ENCODE measurements at regions not wholly inside any gene's neighbourhood (a gene's known extent, or its start where the extent isn't known, plus 50 kb on each side); places are given as distances from the start of the nearest gene placed in this dataset.

DNA sequence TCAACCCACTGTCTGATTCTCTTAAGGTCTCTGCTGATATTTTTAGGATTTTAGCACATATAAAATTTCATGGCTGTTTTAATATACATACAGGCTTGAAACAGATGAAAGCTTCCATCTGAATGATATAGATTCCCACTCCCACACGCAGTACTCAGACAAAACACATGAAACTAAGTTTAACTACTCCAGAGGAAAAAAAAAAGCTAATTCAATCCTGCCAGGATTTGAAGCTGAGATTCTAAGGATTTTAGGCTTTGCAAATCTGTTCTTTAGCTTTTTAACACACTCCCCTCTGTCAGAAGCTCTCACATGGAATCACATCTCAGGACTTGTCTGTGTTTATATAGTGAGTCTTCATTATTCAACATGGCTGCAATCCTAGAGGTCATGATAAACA is 217.3 kb downstream of the BCAT1 start:
- H3K27me3 ChIP-seq (ENCODE audit: control insufficient read depth in 2 of 2, insufficient read depth in 2 of 2, low read length in 2 of 2), result no peaks in the 10 kb centered on the region
- no peaks in the 10 kb centered on the region for H3K4me1 ChIP-seq (replicated peaks in 1 of 2; ENCODE audit: control insufficient read depth in 2 of 2, insufficient read depth in 2 of 2, low read length in 2 of 2)
- H3K9ac ChIP-seq (ENCODE audit: insufficient read depth in 1 of 2, low read depth in 2 of 2, low read length in 2 of 2), result no peak overlapping the region
- no peaks in the 10 kb centered on the region for H3K79me2 ChIP-seq (ENCODE audit: control insufficient read depth, insufficient read depth, low read length)
- H3K4me2 ChIP-seq (ENCODE audit: insufficient read depth, low read length), result no peak overlapping the region
- TF ChIP-seq MXI1 (IDR thresholded peaks at IDR 0.05; ENCODE audit: low read depth, low read length) (no peak), NR3C1 (CRISPR knock-in tag; IDR thresholded peaks at IDR 0.05) (no peak), TCFL5 (CRISPR knock-in tag; conservative IDR thresholded peaks at IDR 0.05) (no peak), ZNF316 (IDR thresholded peaks at IDR 0.05) (no peak), SNIP1 (IDR thresholded peaks at IDR 0.05; ENCODE audit: low read depth) (no peak), CBX8 (IDR thresholded peaks at IDR 0.05; ENCODE audit: borderline replicate concordance, extremely low read depth, low read depth, low read length, poor library complexity, severe bottlenecking) (no peak), ZNF165 (CRISPR knock-in tag; IDR thresholded peaks at IDR 0.05; ENCODE audit: borderline replicate concordance) (no peak), ZNF79 (CRISPR knock-in tag; IDR thresholded peaks at IDR 0.05; ENCODE audit: low read depth) (no peak), TAL1 (IDR thresholded peaks at IDR 0.05) (no peak)
- TF ChIP-seq, protein P1, sequence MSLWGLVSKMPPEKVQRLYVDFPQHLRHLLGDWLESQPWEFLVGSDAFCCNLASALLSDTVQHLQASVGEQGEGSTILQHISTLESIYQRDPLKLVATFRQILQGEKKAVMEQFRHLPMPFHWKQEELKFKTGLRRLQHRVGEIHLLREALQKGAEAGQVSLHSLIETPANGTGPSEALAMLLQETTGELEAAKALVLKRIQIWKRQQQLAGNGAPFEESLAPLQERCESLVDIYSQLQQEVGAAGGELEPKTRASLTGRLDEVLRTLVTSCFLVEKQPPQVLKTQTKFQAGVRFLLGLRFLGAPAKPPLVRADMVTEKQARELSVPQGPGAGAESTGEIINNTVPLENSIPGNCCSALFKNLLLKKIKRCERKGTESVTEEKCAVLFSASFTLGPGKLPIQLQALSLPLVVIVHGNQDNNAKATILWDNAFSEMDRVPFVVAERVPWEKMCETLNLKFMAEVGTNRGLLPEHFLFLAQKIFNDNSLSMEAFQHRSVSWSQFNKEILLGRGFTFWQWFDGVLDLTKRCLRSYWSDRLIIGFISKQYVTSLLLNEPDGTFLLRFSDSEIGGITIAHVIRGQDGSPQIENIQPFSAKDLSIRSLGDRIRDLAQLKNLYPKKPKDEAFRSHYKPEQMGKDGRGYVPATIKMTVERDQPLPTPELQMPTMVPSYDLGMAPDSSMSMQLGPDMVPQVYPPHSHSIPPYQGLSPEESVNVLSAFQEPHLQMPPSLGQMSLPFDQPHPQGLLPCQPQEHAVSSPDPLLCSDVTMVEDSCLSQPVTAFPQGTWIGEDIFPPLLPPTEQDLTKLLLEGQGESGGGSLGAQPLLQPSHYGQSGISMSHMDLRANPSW (CRISPR knock-in tag; IDR thresholded peaks at IDR 0.05), result no peak
- H3K9me3 ChIP-seq (replicated peaks; ENCODE audit: control insufficient read depth, insufficient read depth, low read depth, low read length), result no peaks in the 10 kb centered on the region
- no peaks in the 10 kb centered on the region for H3K9me1 ChIP-seq (ENCODE audit: control insufficient read depth, insufficient read depth, low read length)
- DNase-seq (ENCODE audit: extremely low read depth in 1 of 4, low spot score in 3 of 4) (no peak), ATAC-seq (no peak), FAIRE-seq (no peak)
- no peak overlapping the region for H3K4me3 ChIP-seq
- no peak overlapping the region for H2AFZ ChIP-seq (ENCODE audit: low read depth, low read length)
- BruUV-seq (replicated peaks), result no TSS peak
- intact Hi-C loops (cut with micrococcal nuclease), result no loop called here
- in situ Hi-C loops (cut with MboI), result no loop called here
- H4K20me1 ChIP-seq (replicated peaks; ENCODE audit: control insufficient read depth, insufficient read depth, low read length), result no peaks in the 10 kb centered on the region
- WGBS (ENCODE audit: insufficient coverage, low coverage, missing lambda C conversion rate), result 6% methylated on average over 1 of the region's 1 CpG
- no peaks in the 10 kb centered on the region for H3K36me3 ChIP-seq (ENCODE audit: control insufficient read depth, insufficient read depth, low read length)
- POLR2A ChIA-PET, result interaction anchor here (0.7 kb wide), 1 partner anchor 395 kb away, joined by 3 read pairs; no protein-coding TSS in a partner anchor
- H3K27ac ChIP-seq (ENCODE audit: extremely low read depth, low read depth, low read length), result no peak overlapping the region
- CTCF ChIA-PET (ENCODE audit: low intra/inter-chr PET ratio), result no interaction called here
